SK-N-SH treated with all-trans-retinoic acid at 6 μM for 48 hours (cell line): ENCODE measurements at regions not wholly inside any gene's neighbourhood (a gene's known extent, or its start where the extent isn't known, plus 50 kb on each side); places are given as distances from the start of the nearest gene placed in this dataset.

Experiments used
- ATAC-seq: fragments of 200-7000 bp; cut with Tn5 transposase; 3 replicates; pipeline ENCODE4 v1.9.1; 2020; ENCODE audit warnings: mild to moderate bottlenecking, moderate library complexity
- ARNTL ChIP-seq: fragments of 450-650 bp; formaldehyde crosslinking; IDR thresholded peaks from 2 replicates; pipeline ENCODE4 v1.5.0; 2020; ENCODE audit warnings: low read depth, mild to moderate bottlenecking, moderate library complexity, borderline replicate concordance
- BACH2 ChIP-seq: fragments of 250-450 bp; sonication (Bioruptor Pico); IDR thresholded peaks from 2 replicates; pipeline ENCODE4 v1.9.0; 2021; ENCODE audit warnings: mild to moderate bottlenecking, borderline replicate concordance
- GLIS3 ChIP-seq: fragments of 250-450 bp; sonication (Bioruptor Pico); IDR thresholded peaks from 2 replicates; pipeline ENCODE4 v1.5.0; 2020; ENCODE audit warnings: mild to moderate bottlenecking, moderate library complexity
- ISL1 ChIP-seq: fragments of 250-450 bp; sonication (Bioruptor Pico); IDR thresholded peaks from 2 replicates; pipeline ENCODE4 v2.1.2; 2022; ENCODE audit warnings: mild to moderate bottlenecking, moderate library complexity
- OSR1 ChIP-seq: fragments of 250-450 bp; sonication (Bioruptor Pico); IDR thresholded peaks from 2 replicates; pipeline ENCODE4 v1.8.0; 2022; ENCODE audit warnings: moderate library complexity, mild to moderate bottlenecking, inconsistent platforms
- PPARA ChIP-seq: fragments of 250-450 bp; sonication (Bioruptor Pico); IDR thresholded peaks from 2 replicates; pipeline ENCODE4 v1.5.0; 2020; ENCODE audit warnings: mild to moderate bottlenecking, borderline replicate concordance
- RARB ChIP-seq: fragments of 250-450 bp; sonication (Bioruptor Pico); IDR thresholded peaks from 2 replicates; pipeline ENCODE4 v1.8.0; 2021; ENCODE audit warnings: mild to moderate bottlenecking, moderate library complexity
- SNAI2 ChIP-seq: fragments of 250-450 bp; sonication (Bioruptor Pico); IDR thresholded peaks from 2 replicates; pipeline ENCODE4 v1.5.0; 2020; ENCODE audit warnings: mild to moderate bottlenecking, moderate library complexity
- TCF4 ChIP-seq: fragments of 250-450 bp; sonication (Bioruptor Pico); IDR thresholded peaks from 2 replicates; pipeline ENCODE4 v1.8.0; 2021; ENCODE audit warnings: mild to moderate bottlenecking, moderate library complexity, borderline replicate concordance
- TOX ChIP-seq: fragments of 250-450 bp; sonication (Bioruptor Pico); IDR thresholded peaks from 2 replicates; pipeline ENCODE4 v1.8.0; 2021; ENCODE audit warnings: mild to moderate bottlenecking, moderate library complexity, borderline replicate concordance
- ZFP3 ChIP-seq: fragments of 250-450 bp; sonication (Bioruptor Pico); IDR thresholded peaks from 2 replicates; pipeline ENCODE4 v1.5.0; 2020; ENCODE audit warnings: mild to moderate bottlenecking, moderate library complexity
- ZFP30 ChIP-seq: fragments of 450-650 bp; formaldehyde crosslinking; IDR thresholded peaks from 2 replicates; pipeline ENCODE4 v1.5.0; 2022; ENCODE audit warnings: mild to moderate bottlenecking, moderate library complexity
- ZNF565 ChIP-seq: fragments of 450-650 bp; formaldehyde crosslinking; conservative IDR thresholded peaks from 2 replicates; pipeline ENCODE4 v1.5.0; 2020; ENCODE audit warnings: low read depth, mild to moderate bottlenecking, moderate library complexity
- ZNF70 ChIP-seq: fragments of 450-650 bp; formaldehyde crosslinking; IDR thresholded peaks from 2 replicates; pipeline ENCODE4 v1.5.0; 2020; ENCODE audit warnings: mild to moderate bottlenecking, moderate library complexity
- TF ChIP-seq, protein P1 (sequence below): fragments of 250-450 bp; sonication (Bioruptor Pico); IDR thresholded peaks from 2 replicates; pipeline ENCODE4 v1.5.1; 2020; ENCODE audit warnings: low read depth, mild to moderate bottlenecking, moderate library complexity
- TF ChIP-seq, protein P2 (sequence below): fragments of 250-450 bp; sonication (Bioruptor Pico); IDR thresholded peaks from 2 replicates; pipeline ENCODE4 v1.8.0; 2021; ENCODE audit warnings: low read depth, mild to moderate bottlenecking, moderate library complexity, borderline replicate concordance
- TF ChIP-seq, protein P3 (sequence below): fragments of 250-450 bp; sonication (Bioruptor Pico); IDR thresholded peaks from 2 replicates; pipeline ENCODE4 v1.8.0; 2020; ENCODE audit warnings: mild to moderate bottlenecking, moderate library complexity, borderline replicate concordance
- TF ChIP-seq, protein P4 (sequence below): fragments of 250-450 bp; sonication (Bioruptor Pico); IDR thresholded peaks from 2 replicates; pipeline ENCODE4 v1.5.0; 2020; ENCODE audit warnings: mild to moderate bottlenecking, moderate library complexity

DNA sequence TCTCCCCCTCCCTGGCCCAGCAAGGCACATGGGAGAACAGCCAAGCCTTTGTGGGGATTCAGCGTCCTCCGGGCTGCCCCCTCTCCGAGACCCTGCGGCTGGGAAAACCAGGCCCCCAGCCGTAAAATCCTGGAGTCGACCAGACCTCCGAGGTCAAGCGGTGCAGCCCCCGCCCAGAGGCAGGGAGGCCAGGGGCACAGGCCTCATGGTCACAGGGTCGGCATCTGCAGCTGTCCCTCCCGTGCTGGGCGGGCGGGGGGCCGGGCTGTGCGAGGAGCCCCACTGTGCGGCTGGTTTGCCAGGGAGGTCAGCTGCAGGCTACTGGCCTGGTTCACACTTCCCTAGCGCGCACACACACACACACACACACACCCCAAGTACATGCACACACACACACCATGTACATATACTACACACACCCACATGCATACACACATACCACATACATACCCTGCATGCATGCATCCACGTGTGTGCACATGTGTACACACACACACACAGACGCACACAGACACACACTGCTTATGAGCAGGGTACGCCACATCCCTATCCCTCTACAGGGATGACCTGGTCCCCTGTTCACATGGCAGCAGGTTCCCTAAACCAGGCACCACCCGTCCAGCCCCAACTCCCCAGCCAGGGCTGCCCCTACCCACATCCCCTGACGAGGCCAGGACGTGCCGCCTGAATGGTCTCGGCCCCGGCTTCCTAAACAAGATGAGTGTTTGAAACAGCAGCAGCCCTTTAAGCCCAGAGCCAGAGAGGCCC, 108.9 kb upstream of the CIBAR2 start:
- TF ChIP-seq ZNF70 (CRISPR knock-in tag) (no peak), PPARA (CRISPR knock-in tag) (no peak), TOX (CRISPR knock-in tag) (no peak), ZFP30 (CRISPR knock-in tag) (no peak), TCF4 (CRISPR knock-in tag) (no peak)
- TF ChIP-seq, protein P1, sequence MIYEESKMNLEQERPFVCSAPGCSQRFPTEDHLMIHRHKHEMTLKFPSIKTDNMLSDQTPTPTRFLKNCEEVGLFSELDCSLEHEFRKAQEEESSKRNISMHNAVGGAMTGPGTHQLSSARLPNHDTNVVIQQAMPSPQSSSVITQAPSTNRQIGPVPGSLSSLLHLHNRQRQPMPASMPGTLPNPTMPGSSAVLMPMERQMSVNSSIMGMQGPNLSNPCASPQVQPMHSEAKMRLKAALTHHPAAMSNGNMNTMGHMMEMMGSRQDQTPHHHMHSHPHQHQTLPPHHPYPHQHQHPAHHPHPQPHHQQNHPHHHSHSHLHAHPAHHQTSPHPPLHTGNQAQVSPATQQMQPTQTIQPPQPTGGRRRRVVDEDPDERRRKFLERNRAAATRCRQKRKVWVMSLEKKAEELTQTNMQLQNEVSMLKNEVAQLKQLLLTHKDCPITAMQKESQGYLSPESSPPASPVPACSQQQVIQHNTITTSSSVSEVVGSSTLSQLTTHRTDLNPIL (CRISPR knock-in tag) = no peak

DNA sequence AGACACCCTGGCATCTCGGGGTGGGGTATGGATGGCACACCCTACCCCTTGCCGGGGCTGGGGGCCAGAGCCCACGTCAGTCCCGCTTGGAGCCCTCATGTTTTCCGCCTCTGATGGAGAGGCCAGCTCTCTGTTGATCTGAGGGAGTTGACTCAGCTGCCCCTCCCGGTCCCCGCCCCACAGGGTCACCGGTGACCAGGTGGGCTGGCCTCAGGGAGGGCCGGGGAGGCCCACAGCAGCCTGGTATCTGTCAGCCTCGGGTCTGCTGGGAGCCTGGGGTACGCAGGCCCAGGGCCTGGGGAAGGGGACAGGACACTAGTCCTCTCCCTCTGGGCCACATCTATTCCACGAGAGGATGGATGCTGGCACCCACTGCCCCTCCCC, 109.5 kb upstream of the CIBAR2 start:
- no peak for ATAC-seq
- TF ChIP-seq ZFP30 (CRISPR knock-in tag) = no peak
- TF ChIP-seq ISL1 = no peak
- TF ChIP-seq RARB (CRISPR knock-in tag) = no peak
- TF ChIP-seq TOX (CRISPR knock-in tag) = no peak
- no peak for TF ChIP-seq GLIS3 (CRISPR knock-in tag)
- TF ChIP-seq ZNF565 (CRISPR knock-in tag) = no peak
- TF ChIP-seq BACH2 (CRISPR knock-in tag) = no peak
- TF ChIP-seq, protein P2, sequence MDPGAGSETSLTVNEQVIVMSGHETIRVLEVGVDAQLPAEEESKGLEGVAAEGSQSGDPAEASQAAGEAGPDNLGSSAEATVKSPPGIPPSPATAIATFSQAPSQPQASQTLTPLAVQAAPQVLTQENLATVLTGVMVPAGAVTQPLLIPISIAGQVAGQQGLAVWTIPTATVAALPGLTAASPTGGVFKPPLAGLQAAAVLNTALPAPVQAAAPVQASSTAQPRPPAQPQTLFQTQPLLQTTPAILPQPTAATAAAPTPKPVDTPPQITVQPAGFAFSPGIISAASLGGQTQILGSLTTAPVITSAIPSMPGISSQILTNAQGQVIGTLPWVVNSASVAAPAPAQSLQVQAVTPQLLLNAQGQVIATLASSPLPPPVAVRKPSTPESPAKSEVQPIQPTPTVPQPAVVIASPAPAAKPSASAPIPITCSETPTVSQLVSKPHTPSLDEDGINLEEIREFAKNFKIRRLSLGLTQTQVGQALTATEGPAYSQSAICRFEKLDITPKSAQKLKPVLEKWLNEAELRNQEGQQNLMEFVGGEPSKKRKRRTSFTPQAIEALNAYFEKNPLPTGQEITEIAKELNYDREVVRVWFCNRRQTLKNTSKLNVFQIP (CRISPR knock-in tag) = no peak
- no peak for TF ChIP-seq OSR1 (CRISPR knock-in tag)
- TF ChIP-seq SNAI2 = no peak
- TF ChIP-seq, protein P3, sequence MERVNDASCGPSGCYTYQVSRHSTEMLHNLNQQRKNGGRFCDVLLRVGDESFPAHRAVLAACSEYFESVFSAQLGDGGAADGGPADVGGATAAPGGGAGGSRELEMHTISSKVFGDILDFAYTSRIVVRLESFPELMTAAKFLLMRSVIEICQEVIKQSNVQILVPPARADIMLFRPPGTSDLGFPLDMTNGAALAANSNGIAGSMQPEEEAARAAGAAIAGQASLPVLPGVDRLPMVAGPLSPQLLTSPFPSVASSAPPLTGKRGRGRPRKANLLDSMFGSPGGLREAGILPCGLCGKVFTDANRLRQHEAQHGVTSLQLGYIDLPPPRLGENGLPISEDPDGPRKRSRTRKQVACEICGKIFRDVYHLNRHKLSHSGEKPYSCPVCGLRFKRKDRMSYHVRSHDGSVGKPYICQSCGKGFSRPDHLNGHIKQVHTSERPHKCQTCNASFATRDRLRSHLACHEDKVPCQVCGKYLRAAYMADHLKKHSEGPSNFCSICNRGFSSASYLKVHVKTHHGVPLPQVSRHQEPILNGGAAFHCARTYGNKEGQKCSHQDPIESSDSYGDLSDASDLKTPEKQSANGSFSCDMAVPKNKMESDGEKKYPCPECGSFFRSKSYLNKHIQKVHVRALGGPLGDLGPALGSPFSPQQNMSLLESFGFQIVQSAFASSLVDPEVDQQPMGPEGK = no peak
- TF ChIP-seq, protein P4, sequence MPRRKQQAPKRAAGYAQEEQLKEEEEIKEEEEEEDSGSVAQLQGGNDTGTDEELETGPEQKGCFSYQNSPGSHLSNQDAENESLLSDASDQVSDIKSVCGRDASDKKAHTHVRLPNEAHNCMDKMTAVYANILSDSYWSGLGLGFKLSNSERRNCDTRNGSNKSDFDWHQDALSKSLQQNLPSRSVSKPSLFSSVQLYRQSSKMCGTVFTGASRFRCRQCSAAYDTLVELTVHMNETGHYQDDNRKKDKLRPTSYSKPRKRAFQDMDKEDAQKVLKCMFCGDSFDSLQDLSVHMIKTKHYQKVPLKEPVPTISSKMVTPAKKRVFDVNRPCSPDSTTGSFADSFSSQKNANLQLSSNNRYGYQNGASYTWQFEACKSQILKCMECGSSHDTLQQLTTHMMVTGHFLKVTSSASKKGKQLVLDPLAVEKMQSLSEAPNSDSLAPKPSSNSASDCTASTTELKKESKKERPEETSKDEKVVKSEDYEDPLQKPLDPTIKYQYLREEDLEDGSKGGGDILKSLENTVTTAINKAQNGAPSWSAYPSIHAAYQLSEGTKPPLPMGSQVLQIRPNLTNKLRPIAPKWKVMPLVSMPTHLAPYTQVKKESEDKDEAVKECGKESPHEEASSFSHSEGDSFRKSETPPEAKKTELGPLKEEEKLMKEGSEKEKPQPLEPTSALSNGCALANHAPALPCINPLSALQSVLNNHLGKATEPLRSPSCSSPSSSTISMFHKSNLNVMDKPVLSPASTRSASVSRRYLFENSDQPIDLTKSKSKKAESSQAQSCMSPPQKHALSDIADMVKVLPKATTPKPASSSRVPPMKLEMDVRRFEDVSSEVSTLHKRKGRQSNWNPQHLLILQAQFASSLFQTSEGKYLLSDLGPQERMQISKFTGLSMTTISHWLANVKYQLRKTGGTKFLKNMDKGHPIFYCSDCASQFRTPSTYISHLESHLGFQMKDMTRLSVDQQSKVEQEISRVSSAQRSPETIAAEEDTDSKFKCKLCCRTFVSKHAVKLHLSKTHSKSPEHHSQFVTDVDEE = no peak
- TF ChIP-seq ZFP3 (CRISPR knock-in tag) = no peak
- TF ChIP-seq, all 23 proteins: peak for 0

More for the DNA sequence above, 108.9 kb upstream of the CIBAR2 start:
- no peak for ATAC-seq

DNA sequence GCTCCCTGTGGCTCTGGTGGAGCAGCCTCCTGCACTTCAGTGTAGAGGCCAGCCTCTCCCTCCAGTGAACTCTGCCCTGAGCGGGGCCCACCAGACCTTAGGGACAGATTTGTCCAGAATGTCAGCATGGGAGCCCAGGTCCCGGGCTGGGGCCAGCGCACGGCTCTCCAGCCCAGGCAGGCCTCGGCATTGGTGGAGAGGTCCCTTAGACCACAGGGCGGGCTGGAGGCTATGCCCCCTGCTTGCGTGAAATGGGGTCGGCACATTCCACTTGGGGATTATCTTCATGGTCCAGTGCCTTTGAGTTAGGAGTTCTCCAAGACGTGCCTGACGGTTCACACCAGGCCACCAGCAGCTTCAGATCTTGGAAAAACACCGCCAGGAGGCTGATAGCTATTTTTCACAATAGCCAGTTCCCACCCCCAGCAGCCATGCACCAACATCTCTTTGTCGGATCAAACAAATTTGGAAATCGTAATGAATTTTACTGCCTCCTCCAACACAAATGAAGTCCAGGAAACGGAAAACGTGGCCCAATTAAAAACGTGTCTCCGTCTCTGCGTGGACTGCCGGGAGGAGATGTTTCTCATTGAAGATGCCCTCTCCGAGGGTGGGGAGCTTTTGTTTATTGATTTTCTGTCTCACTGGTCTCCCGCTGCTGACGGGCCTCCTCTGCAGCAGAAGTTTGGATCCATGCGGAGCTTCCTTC, 110.0 kb upstream of the CIBAR2 start:
- TF ChIP-seq RARB (CRISPR knock-in tag) (no peak), TOX (CRISPR knock-in tag) (no peak), GLIS3 (CRISPR knock-in tag) (no peak), ZNF565 (CRISPR knock-in tag) (no peak), SNAI2 (no peak), PPARA (CRISPR knock-in tag) (no peak), ARNTL (CRISPR knock-in tag) (no peak)
- TF ChIP-seq, protein P2 (CRISPR knock-in tag) = no peak
- TF ChIP-seq, protein P1 (CRISPR knock-in tag) = no peak
- TF ChIP-seq, protein P3 = no peak
- TF ChIP-seq, protein P4 = no peak
- TF ChIP-seq, all 23 proteins: peak for 0
- ATAC-seq = no peak
